NCI-H1417 treated with DMSO at 0.1 percent for 48 hours (cell line): ENCODE measurements at regions not wholly inside any gene's neighbourhood (a gene's known extent, or its start where the extent isn't known, plus 50 kb on each side); places are given as distances from the start of the nearest gene placed in this dataset.
"Not testable (repeated sequence)": the region's sequence is repeated elsewhere in the genome, so short reads cannot be mapped to it uniquely, and the experiment has no call there.

ENCODE experiments used
- DNase-seq: peaks from one replicate; lab custom pipeline; 2025; lab: John Stamatoyannopoulos, UW

GRCh38 chr5:82649943-82650342 is 371.8 kb upstream of the RPS23 start:
- no peak for DNase-seq

GRCh38 chr5:82644766-82645165 is 366.6 kb upstream of the RPS23 start:
- DNase-seq = no peak

GRCh38 chr5:82644229-82644628 is 366.1 kb upstream of the RPS23 start:
- DNase-seq = no peak

- DNase-seq = no peak
These were observed 364.2 kb upstream of the RPS23 start for GRCh38 chr5:82642313-82642712.

GRCh38 chr5:82641331-82642003 is 363.3 kb upstream of the RPS23 start:
- no peak for DNase-seq

- no peak for DNase-seq
These were observed 362.8 kb upstream of the RPS23 start for GRCh38 chr5:82640916-82641315.

GRCh38 chr5:82639393-82640144 is 361.4 kb upstream of the RPS23 start:
- DNase-seq = no peak

GRCh38 chr5:82636591-82636990 is 358.4 kb upstream of the RPS23 start:
- no peak for DNase-seq

- DNase-seq = no peak
These were observed 357.6 kb upstream of the RPS23 start for GRCh38 chr5:82635561-82636288.

GRCh38 chr5:82628364-82628910 is 350.3 kb upstream of the RPS23 start:
- no peak for DNase-seq

- not testable (repeated sequence) for DNase-seq
These were observed 348.9 kb upstream of the RPS23 start for GRCh38 chr5:82626905-82627591.

- DNase-seq = not testable (repeated sequence)
These were observed 347.9 kb upstream of the RPS23 start for GRCh38 chr5:82626012-82626411.

GRCh38 chr5:82624062-82624461 is 345.9 kb upstream of the RPS23 start:
- no peak for DNase-seq

- DNase-seq = no peak
These were observed 344.8 kb upstream of the RPS23 start for GRCh38 chr5:82622711-82623514.

GRCh38 chr5:82622205-82622604 is 344.1 kb upstream of the RPS23 start:
- DNase-seq = no peak

- DNase-seq = no peak
These were observed 342.9 kb upstream of the RPS23 start for GRCh38 chr5:82620957-82621600.

- no peak for DNase-seq
These were observed 340.9 kb upstream of the RPS23 start for GRCh38 chr5:82619097-82619496.

GRCh38 chr5:82614706-82615105 is 336.6 kb upstream of the RPS23 start:
- no peak for DNase-seq

GRCh38 chr5:82613891-82614290 is 335.7 kb upstream of the RPS23 start:
- DNase-seq = no peak

- no peak for DNase-seq
These were observed 332.5 kb upstream of the RPS23 start for GRCh38 chr5:82610686-82611085.
